GM12874 (cell line): ENCODE measurements at regions not wholly inside any gene's neighbourhood (a gene's known extent, or its start where the extent isn't known, plus 50 kb on each side); places are given as distances from the start of the nearest gene placed in this dataset.

Experiments
- TF ChIP-seq, protein P1 (sequence below): IDR thresholded peaks from 2 replicates; pipeline ENCODE4 v1.5.1; 2011; ENCODE audit warnings: low read depth, mild to moderate bottlenecking, control low read depth, low read length, moderate library complexity; ENCODE audit not compliant: insufficient read depth

DNA sequence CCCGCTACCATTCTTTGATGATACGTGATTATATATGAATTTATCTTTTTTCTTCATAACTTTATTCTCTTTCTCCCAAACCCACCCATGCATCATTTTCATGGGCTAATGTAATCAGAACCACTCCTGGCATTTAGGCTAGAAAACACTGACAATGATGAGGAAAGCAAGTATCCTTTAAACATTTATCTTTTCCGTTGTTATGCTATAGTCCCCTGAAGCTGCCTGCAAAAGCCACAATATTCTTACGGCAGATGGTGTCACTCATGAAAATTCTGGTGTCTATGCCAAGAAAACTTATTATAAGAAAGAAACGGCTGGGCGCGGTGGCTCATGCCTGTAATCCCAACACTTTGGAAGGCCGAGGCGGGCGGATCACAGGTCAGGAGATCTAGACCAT lies 221.8 kb upstream of the CTAGE1 start:
- TF ChIP-seq, protein P1, sequence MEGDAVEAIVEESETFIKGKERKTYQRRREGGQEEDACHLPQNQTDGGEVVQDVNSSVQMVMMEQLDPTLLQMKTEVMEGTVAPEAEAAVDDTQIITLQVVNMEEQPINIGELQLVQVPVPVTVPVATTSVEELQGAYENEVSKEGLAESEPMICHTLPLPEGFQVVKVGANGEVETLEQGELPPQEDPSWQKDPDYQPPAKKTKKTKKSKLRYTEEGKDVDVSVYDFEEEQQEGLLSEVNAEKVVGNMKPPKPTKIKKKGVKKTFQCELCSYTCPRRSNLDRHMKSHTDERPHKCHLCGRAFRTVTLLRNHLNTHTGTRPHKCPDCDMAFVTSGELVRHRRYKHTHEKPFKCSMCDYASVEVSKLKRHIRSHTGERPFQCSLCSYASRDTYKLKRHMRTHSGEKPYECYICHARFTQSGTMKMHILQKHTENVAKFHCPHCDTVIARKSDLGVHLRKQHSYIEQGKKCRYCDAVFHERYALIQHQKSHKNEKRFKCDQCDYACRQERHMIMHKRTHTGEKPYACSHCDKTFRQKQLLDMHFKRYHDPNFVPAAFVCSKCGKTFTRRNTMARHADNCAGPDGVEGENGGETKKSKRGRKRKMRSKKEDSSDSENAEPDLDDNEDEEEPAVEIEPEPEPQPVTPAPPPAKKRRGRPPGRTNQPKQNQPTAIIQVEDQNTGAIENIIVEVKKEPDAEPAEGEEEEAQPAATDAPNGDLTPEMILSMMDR = no peak

DNA sequence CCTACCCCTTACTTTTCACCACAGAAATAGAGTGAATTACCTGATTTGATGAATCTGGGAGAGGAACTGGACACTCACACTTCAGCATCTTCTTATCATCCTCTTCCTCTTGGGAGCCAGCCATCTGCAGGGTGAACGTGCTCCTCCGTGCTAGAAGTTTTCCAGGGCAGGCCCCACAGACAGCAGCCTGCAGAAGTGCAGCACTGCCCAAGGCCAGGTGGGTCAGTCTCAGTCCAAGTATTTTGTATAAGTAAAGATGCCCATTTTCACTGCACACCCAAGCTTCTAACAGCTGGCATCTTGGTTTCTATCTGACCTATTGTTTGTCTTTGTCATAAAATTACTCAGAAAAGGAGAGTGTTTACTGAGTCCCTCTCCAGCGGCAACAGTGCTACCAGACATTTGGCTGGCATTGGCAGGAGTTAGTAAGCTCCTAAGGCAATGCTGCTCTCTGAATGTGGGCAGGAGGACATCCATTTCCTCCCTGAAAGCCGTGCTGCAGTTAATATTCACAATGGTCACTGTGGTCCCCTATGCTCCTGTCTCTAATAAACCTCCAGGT lies 222.6 kb upstream of the CTAGE1 start:
- TF ChIP-seq, protein P1 = no peak

DNA sequence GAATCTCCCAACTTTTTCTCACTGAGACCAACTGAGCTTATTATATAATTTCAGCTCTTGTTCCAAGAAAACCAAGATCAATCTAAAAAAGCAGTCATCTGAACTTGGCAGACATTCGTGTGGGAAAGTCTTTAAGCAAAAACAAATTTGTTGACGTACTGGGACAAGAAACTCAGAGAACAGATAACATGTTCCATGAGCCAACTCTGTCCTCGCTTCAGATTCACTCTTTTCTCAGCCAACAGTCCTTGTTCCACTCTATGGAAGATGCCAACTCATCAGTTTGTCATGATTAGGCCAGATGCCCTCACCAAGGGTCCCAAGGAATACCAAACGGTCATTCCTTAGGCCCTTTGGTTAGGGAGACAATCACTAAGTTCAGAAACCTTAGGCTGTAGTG lies 224.2 kb upstream of the CTAGE1 start:
- TF ChIP-seq, protein P1 = no peak

DNA sequence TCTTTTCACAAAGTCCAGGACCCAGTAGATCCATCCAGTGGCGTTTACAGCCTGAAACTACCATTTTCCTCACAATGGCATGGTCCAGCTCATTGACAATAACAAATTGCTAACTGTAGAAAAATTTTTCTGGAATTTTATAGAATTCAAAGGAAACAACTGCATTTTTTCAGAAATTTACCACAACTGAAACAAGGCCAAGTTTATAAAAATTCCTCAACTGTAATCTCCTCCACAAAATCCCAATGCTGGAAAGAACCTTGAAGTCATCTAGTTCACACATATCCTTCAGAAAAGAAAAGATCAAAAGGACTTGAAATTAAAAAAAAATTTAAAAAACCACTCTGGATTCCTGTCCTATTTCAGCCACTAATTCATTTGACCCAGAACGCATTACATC lies 226.0 kb upstream of the CTAGE1 start:
- TF ChIP-seq, protein P1 = no peak

DNA sequence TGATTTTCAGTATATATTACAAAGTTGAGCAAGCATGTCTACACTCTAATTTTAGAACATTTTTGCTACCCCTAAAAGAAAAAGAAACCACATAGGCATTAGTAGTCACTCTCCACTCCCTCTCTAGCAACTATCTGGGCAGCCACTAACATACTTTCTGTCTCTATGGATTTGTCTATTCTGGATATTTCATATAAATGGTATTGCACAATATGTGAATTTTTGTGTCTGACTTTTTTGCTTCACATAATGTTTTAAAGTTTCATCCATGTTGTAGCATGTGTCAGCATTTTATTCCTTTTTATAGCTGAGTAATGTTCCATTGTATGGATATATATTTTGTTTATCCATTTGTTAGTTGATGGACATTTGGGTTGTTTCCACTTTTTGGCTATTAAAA lies 232.5 kb upstream of the CTAGE1 start:
- TF ChIP-seq, protein P1 = no peak

DNA sequence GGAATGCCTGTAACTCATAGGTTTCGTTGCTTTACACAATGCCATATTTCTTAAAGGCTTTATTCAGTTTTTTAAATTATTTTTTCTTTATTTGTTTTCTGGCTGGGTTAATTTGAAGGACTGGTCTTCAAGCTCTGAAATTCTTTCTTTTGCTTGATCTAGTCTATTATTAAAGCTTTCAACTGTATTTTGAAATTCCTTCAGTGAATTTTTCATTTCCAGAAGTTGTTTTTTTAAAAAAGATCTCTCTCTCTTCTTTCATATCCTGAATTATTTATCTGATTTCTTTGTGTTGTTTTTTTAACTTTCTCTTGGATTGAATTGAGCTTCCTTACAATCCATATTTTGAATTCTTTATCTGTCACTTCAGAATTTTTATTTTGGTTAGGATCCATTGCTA lies 239.9 kb upstream of the CTAGE1 start:
- TF ChIP-seq, protein P1 = no peak

DNA sequence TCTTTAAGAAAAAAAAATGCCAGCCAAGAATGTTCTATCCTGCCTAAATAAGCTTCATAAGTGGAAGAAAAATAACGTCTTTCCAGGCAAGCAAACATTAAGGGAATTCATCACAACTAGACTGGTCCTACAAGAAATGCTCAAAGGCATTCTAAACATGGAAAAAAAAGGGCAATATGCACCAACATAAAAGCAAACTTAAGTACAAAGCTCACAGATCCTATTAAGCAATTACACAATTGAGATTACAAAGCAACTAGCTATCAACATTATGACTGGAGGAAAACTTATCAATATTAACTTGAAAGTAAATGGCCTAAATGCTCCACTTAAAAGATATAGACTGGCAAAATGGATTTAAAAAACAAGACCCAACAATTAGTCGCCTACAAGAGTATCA lies 240.6 kb upstream of the CTAGE1 start:
- TF ChIP-seq, protein P1 = no peak

DNA sequence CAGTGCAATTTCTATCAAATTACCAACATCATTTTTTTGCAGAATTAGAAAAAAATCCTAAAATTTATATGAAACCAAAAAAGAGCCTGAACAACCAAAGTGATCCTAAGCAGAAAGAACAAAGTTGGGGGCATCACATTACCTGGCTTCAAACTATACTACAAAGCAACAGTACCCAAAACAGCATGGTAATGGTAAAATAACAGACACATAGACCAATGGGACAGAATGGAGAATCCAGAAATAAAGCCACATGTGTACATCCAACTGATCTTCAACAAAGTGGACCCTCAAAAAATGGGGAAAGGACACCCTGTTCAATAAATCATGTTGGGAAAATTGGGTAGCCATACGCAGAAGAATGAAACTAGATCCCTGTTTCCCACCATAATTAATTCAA lies 245.7 kb upstream of the CTAGE1 start:
- TF ChIP-seq, protein P1 = no peak
